DND-41 (cell line): ENCODE measurements at regions not wholly inside any gene's neighbourhood (a gene's known extent, or its start where the extent isn't known, plus 50 kb on each side); places are given as distances from the start of the nearest gene placed in this dataset.

ENCODE experiments used
- ATAC-seq: fragments of 200-7000 bp; cut with Tn5 transposase; 3 replicates; pipeline ENCODE4 v1.9.1; 2021; ENCODE audit warnings: low read depth; ENCODE audit not compliant: insufficient read depth
- DNase-seq: peaks from one replicate; pipeline ENCODE4 v3.0.0-alpha.2; 2020
- H2AFZ ChIP-seq: 2 replicates; pipeline ENCODE4 v1.6.0; 2012; ENCODE audit warnings: low read depth, low read length
- H3K27ac ChIP-seq: 2 replicates; pipeline ENCODE4 v1.5.1; 2012; ENCODE audit warnings: low read length, inconsistent platforms
- H3K27me3 ChIP-seq: fragments of 200-600 bp; sonication (generic); 2 replicates; pipeline ENCODE4 v1.6.0; 2012; ENCODE audit warnings: low read length, mild to moderate bottlenecking, inconsistent platforms; ENCODE audit not compliant: insufficient read depth, poor library complexity
- H3K36me3 ChIP-seq: 2 replicates; pipeline ENCODE4 v1.5.1; 2012; ENCODE audit warnings: low read length, inconsistent platforms; ENCODE audit not compliant: insufficient read depth
- H3K4me1 ChIP-seq: 2 replicates; pipeline ENCODE4 v1.5.1; 2012; ENCODE audit warnings: mild to moderate bottlenecking, low read length; ENCODE audit not compliant: insufficient read depth
- H3K4me2 ChIP-seq: 2 replicates; pipeline ENCODE4 v1.6.0; 2012; ENCODE audit warnings: mild to moderate bottlenecking, moderate library complexity, low read length, inconsistent platforms; ENCODE audit not compliant: insufficient read depth
- H3K4me3 ChIP-seq, 2 experiments: fragments of 200-600 bp in 1 of 2; shearing (Covaris generic) in 1 of 2; 2 replicates each; pipeline ENCODE4 v1.5.1; 2012 to 2016; ENCODE audit warnings: inconsistent platforms in 2 of 2, low read length in 2 of 2, mild to moderate bottlenecking in 2 of 2, low read depth in 1 of 2, moderate library complexity in 1 of 2
- H3K79me2 ChIP-seq: 2 replicates; pipeline ENCODE4 v1.6.0; 2012; ENCODE audit warnings: low read length, inconsistent platforms; ENCODE audit not compliant: insufficient read depth
- H3K9ac ChIP-seq: 2 replicates; pipeline ENCODE4 v1.6.0; 2012; ENCODE audit warnings: low read depth, mild to moderate bottlenecking, inconsistent platforms, low read length, moderate library complexity
- H3K9me3 ChIP-seq: 2 replicates; pipeline ENCODE4 v1.5.1; 2012; ENCODE audit warnings: low read length, moderate library complexity, mild to moderate bottlenecking, inconsistent platforms; ENCODE audit not compliant: insufficient read depth, severe bottlenecking
- H4K20me1 ChIP-seq: 2 replicates; pipeline ENCODE4 v1.6.0; 2012; ENCODE audit warnings: low read length; ENCODE audit not compliant: insufficient read depth
- CTCF ChIP-seq: IDR thresholded peaks from 2 replicates; pipeline ENCODE4 v1.5.1; 2012; ENCODE audit warnings: borderline replicate concordance, low read length, moderate library complexity, mild to moderate bottlenecking; ENCODE audit not compliant: poor library complexity, severe bottlenecking; ENCODE audit errors: extremely low read depth
- EZH2 ChIP-seq: IDR thresholded peaks from 3 replicates; pipeline ENCODE4 v1.6.1; 2012; ENCODE audit warnings: borderline replicate concordance, low read depth, mild to moderate bottlenecking, moderate library complexity, low read length, inconsistent platforms; ENCODE audit not compliant: severe bottlenecking

- DNase-seq = no peak
- Histone ChIP-seq H3K4me2 (no peak overlapping the region), H3K79me2 (no peaks in the 10 kb centered on the region), H3K9ac (no peak overlapping the region), H3K36me3 (no peaks in the 10 kb centered on the region), H3K4me3 (no peak overlapping the region), H3K27ac (no peak overlapping the region), H3K4me1 (no peaks in the 10 kb centered on the region), H3K9me3 (no peaks in the 10 kb centered on the region), H2AFZ (no peak overlapping the region), H3K27me3 (peaks cover 30% of the 10 kb centered on the region), H4K20me1 (no peaks in the 10 kb centered on the region)
- no peak for TF ChIP-seq EZH2
- no peak for TF ChIP-seq CTCF
- no peak for ATAC-seq
These were observed 288.5 kb upstream of the POU3F1 start for GRCh38 chr1:38334930-38335592.

- peaks cover 29% of the 10 kb centered on the region for H3K27me3 ChIP-seq
- H4K20me1 ChIP-seq = no peaks in the 10 kb centered on the region
- H3K27ac ChIP-seq = no peak overlapping the region
- H3K9me3 ChIP-seq = no peaks in the 10 kb centered on the region
- no peak overlapping the region for H3K4me3 ChIP-seq
- H3K79me2 ChIP-seq = no peaks in the 10 kb centered on the region
- H3K4me2 ChIP-seq = no peak overlapping the region
- H3K36me3 ChIP-seq = no peaks in the 10 kb centered on the region
- TF ChIP-seq CTCF = no peak
- TF ChIP-seq EZH2 = no peak
- no peak for ATAC-seq
- H2AFZ ChIP-seq = no peak overlapping the region
- no peak overlapping the region for H3K9ac ChIP-seq
- no peaks in the 10 kb centered on the region for H3K4me1 ChIP-seq
- no peak for DNase-seq
These were observed 286.2 kb upstream of the POU3F1 start for GRCh38 chr1:38332649-38333310.

GRCh38 chr1:38331496-38332210 is 285.1 kb upstream of the POU3F1 start:
- H3K9ac ChIP-seq = no peak overlapping the region
- H3K27me3 ChIP-seq = peaks cover 26% of the 10 kb centered on the region
- no peaks in the 10 kb centered on the region for H3K79me2 ChIP-seq
- no peaks in the 10 kb centered on the region for H3K36me3 ChIP-seq
- no peaks in the 10 kb centered on the region for H4K20me1 ChIP-seq
- H3K27ac ChIP-seq = no peak overlapping the region
- H3K9me3 ChIP-seq = no peaks in the 10 kb centered on the region
- no peak overlapping the region for H2AFZ ChIP-seq
- ATAC-seq = no peak
- no peak for TF ChIP-seq EZH2
- TF ChIP-seq CTCF = no peak
- H3K4me2 ChIP-seq = no peak overlapping the region
- no peaks in the 10 kb centered on the region for H3K4me1 ChIP-seq
- no peak for DNase-seq
- H3K4me3 ChIP-seq = no peak overlapping the region
